PC-3 (cell line): ENCODE measurements at regions not wholly inside any gene's neighbourhood (a gene's known extent, or its start where the extent isn't known, plus 50 kb on each side); places are given as distances from the start of the nearest gene placed in this dataset.

Experiments
- ATAC-seq: fragments of 200-7000 bp; cut with Tn5 transposase; 2 replicates; pipeline ENCODE4 v1.9.1; 2020; ENCODE audit warnings: mild to moderate bottlenecking, moderate library complexity
- BruUV-seq: library from RNA; stranded (reverse); fragments of 400-500 nt; replicated peaks from 2 replicates; lab custom pipeline; 2021; lab: Mats Ljungman, UMichigan
- CTCF ChIA-PET: fragments of 300-600 bp; sonication (Branson Sonifier 250); formaldehyde crosslinking; loops from one replicate; lab custom pipeline; 2022; ENCODE audit warnings: antibody characterized with exemption; lab: Charles Lee
- POLR2A ChIA-PET: fragments of 300-600 bp; sonication (Branson Sonifier 250); formaldehyde crosslinking; loops from one replicate; lab custom pipeline; 2022; ENCODE audit warnings: antibody characterized with exemption; ENCODE audit not compliant: unreplicated experiment; lab: Charles Lee
- DNase-seq: peaks from one replicate; pipeline ENCODE4 v3.0.0-alpha.2; 2015
- H2AFZ ChIP-seq: fragments of 300-600 bp; sonication (generic); 2 replicates; pipeline ENCODE4 v1.6.0; 2016; ENCODE audit warnings: antibody characterized with exemption, low read length
- H3F3A ChIP-seq: fragments of 300-600 bp; sonication (generic); one replicate; pipeline ENCODE4 v1.6.0; 2017; ENCODE audit warnings: antibody characterized with exemption, low read length, control low read depth, mild to moderate bottlenecking; ENCODE audit not compliant: unreplicated experiment
- H3K27ac ChIP-seq: fragments of 300-600 bp; sonication (generic); 2 replicates; pipeline ENCODE4 v1.5.1; 2016; ENCODE audit warnings: mild to moderate bottlenecking, low read length
- H3K27me3 ChIP-seq: fragments of 300-600 bp; sonication (generic); 2 replicates; pipeline ENCODE4 v1.6.1; 2016; ENCODE audit warnings: low read length, mixed read lengths
- H3K36me3 ChIP-seq: fragments of 300-600 bp; sonication (generic); 2 replicates; pipeline ENCODE4 v1.6.1; 2016; ENCODE audit warnings: low read depth, mixed run types, low read length, mixed read lengths
- H3K4me1 ChIP-seq: fragments of 300-600 bp; sonication (generic); 2 replicates; pipeline ENCODE4 v1.5.1; 2016; ENCODE audit warnings: low read length; ENCODE audit not compliant: insufficient read depth
- H3K4me2 ChIP-seq: fragments of 300-600 bp; sonication (generic); 2 replicates; pipeline ENCODE4 v1.6.0; 2016; ENCODE audit warnings: low read length
- H3K4me3 ChIP-seq: fragments of 300-600 bp; sonication (generic); 2 replicates; pipeline ENCODE4 v1.5.1; 2016; ENCODE audit warnings: mild to moderate bottlenecking, low read length, mixed read lengths
- H3K79me2 ChIP-seq: fragments of 300-600 bp; sonication (generic); 2 replicates; pipeline ENCODE4 v1.6.1; 2017; ENCODE audit warnings: low read length, mixed read lengths
- H3K9ac ChIP-seq: fragments of 300-600 bp; sonication (generic); 2 replicates; pipeline ENCODE4 v1.6.0; 2016; ENCODE audit warnings: mild to moderate bottlenecking, low read length
- H3K9me2 ChIP-seq: fragments of 300-600 bp; sonication (generic); replicated peaks from 2 replicates; pipeline ENCODE4 v1.6.1; 2016; ENCODE audit warnings: mixed run types, low read length, mixed read lengths
- H3K9me3 ChIP-seq: fragments of 300-600 bp; sonication (generic); 2 replicates; pipeline ENCODE4 v1.6.1; 2016; ENCODE audit warnings: low read length, mixed read lengths
- H4K20me1 ChIP-seq: fragments of 300-600 bp; sonication (generic); 2 replicates; pipeline ENCODE4 v1.6.1; 2016; ENCODE audit warnings: low read length, mixed read lengths
- CTCF ChIP-seq: fragments of 300-600 bp; sonication (generic); conservative IDR thresholded peaks from 2 replicates; pipeline ENCODE4 v1.5.1; 2017; ENCODE audit warnings: antibody characterized with exemption, low read depth, mild to moderate bottlenecking, low read length
- EZH2 ChIP-seq: fragments of 300-600 bp; sonication (generic); IDR thresholded peaks from one replicate; pipeline ENCODE4 v1.6.1; 2017; ENCODE audit warnings: antibody characterized with exemption, mild to moderate bottlenecking, low read length; ENCODE audit not compliant: unreplicated experiment
- EZH2phosphoT487 ChIP-seq: fragments of 300-600 bp; sonication (generic); IDR thresholded peaks from 2 replicates; pipeline ENCODE4 v1.6.1; 2018; ENCODE audit warnings: mild to moderate bottlenecking, antibody characterized with exemption, low read length, borderline replicate concordance
- intact Hi-C: fragments of 100-400 bp; cut with micrococcal nuclease; formaldehyde crosslinking; loops from 2 replicates; pipeline ENCODE4 v1.9.0; 2023

GRCh38 chr3:104835376-104835775 lies 531.3 kb upstream of the ALCAM start:
- H3K4me2 ChIP-seq: no peak overlapping the region
- no peaks in the 10 kb centered on the region for H3K79me2 ChIP-seq
- no peaks in the 10 kb centered on the region for H3K36me3 ChIP-seq
- H3F3A ChIP-seq: no peaks in the 10 kb centered on the region
- H3K27ac ChIP-seq: no peak overlapping the region
- intact Hi-C loops: no loop called here
- no peak overlapping the region for H2AFZ ChIP-seq
- no peaks in the 10 kb centered on the region for H3K27me3 ChIP-seq
- no TSS peak for BruUV-seq
- no peaks in the 10 kb centered on the region for H3K9me3 ChIP-seq
- no peak for ATAC-seq
- CTCF ChIA-PET: no interaction called here
- H4K20me1 ChIP-seq: no peaks in the 10 kb centered on the region
- no peak overlapping the region for H3K4me3 ChIP-seq
- TF ChIP-seq EZH2: no peak
- no peak for TF ChIP-seq EZH2phosphoT487
- TF ChIP-seq CTCF: no peak
- H3K4me1 ChIP-seq: no peaks in the 10 kb centered on the region
- no peak overlapping the region for H3K9ac ChIP-seq
- POLR2A ChIA-PET: no interaction called here
- no peaks in the 10 kb centered on the region for H3K9me2 ChIP-seq
- no peak for DNase-seq

GRCh38 chr3:104846270-104846669 lies 520.4 kb upstream of the ALCAM start:
- intact Hi-C loops: no loop called here
- no peak overlapping the region for H3K4me3 ChIP-seq
- no peak overlapping the region for H3K4me2 ChIP-seq
- peaks cover 3% of the 10 kb centered on the region; the same call in 1 of the 2 replicates for H3K9me3 ChIP-seq
- no peak for DNase-seq
- H3K9ac ChIP-seq: no peak overlapping the region
- BruUV-seq: no TSS peak
- no peaks in the 10 kb centered on the region for H3K27me3 ChIP-seq
- CTCF ChIA-PET: no interaction called here
- no peaks in the 10 kb centered on the region for H3K4me1 ChIP-seq
- no peak for TF ChIP-seq CTCF
- TF ChIP-seq EZH2phosphoT487: no peak
- no peak for TF ChIP-seq EZH2
- no peak for ATAC-seq
- POLR2A ChIA-PET: no interaction called here
- no peaks in the 10 kb centered on the region for H4K20me1 ChIP-seq
- no peak overlapping the region for H2AFZ ChIP-seq
- H3K79me2 ChIP-seq: no peaks in the 10 kb centered on the region
- H3F3A ChIP-seq: no peaks in the 10 kb centered on the region
- no peaks in the 10 kb centered on the region for H3K36me3 ChIP-seq
- no peaks in the 10 kb centered on the region for H3K9me2 ChIP-seq
- no peak overlapping the region for H3K27ac ChIP-seq

- Histone ChIP-seq H3F3A (no peaks in the 10 kb centered on the region), H3K4me1 (no peaks in the 10 kb centered on the region), H3K27ac (no peak overlapping the region), H3K36me3 (no peaks in the 10 kb centered on the region), H3K9me2 (no peaks in the 10 kb centered on the region), H3K4me2 (no peak overlapping the region), H3K4me3 (no peak overlapping the region), H3K9ac (no peak overlapping the region), H2AFZ (no peak overlapping the region), H3K79me2 (no peaks in the 10 kb centered on the region), H3K9me3 (peaks cover 3% of the 10 kb centered on the region; the same call in 1 of the 2 replicates), H4K20me1 (no peaks in the 10 kb centered on the region), H3K27me3 (no peaks in the 10 kb centered on the region)
- CTCF ChIA-PET: no interaction called here
- DNase-seq: no peak
- BruUV-seq: no TSS peak
- intact Hi-C loops: no loop called here
- no peak for ATAC-seq
- POLR2A ChIA-PET: no interaction called here
- TF ChIP-seq CTCF (no peak), EZH2 (no peak), EZH2phosphoT487 (no peak)
Observed at GRCh38 chr3:104849070-104849469, 517.6 kb upstream of the ALCAM start.
